T-helper 1 cell (primary cell): ENCODE measurements at regions not wholly inside any gene's neighbourhood (a gene's known extent, or its start where the extent isn't known, plus 50 kb on each side); places are given as distances from the start of the nearest gene placed in this dataset.
"Not testable (repeated sequence)": the region's sequence is repeated elsewhere in the genome, so short reads cannot be mapped to it uniquely, and the experiment has no call there.

Experiments
- DNase-seq, 5 donors: peaks; one replicate each; pipeline ENCODE4 v3.0.0-alpha.2; 2012 to 2020

DNA sequence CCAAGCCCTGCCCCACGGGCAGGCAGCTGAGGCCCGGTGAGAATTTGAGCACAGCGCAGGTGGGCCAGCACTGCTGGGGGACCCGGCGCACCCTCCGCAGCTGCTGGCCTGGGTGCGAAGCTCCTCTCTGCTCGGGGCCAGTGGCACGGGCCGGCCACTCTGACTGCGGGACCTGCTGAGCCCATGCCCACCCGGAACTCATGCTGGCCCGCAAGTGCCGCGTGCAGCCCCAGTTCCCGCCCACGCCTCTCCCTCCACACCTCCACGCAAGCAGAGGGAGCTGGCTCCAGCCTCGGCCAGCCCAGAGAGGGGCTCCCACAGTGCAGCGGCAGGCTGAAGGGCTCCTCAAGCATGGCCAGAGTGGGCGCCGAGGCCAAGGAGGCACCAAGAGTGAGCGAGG, 190.1 kb upstream of the IGFBP7 start:
- not testable (repeated sequence) for DNase-seq

DNA sequence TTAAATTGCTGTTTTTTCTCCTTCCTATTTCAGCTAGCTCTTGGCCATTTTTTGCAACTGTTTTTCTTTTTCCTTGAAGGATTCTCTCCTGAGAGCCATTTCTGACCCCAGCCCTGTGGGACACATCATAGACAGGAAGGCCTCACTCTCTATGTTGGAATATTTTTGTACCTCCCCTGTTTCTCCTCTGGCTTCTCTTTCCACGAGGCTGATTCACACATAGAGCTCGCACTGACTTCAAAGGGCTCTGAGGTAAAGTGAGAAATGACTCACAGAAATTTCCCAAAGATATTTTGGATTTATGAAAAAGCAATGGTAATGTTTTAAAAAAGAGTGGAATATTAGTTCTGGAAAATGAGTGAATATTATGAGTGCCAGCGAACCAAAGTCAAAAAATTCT, 181.7 kb upstream of the IGFBP7 start:
- DNase-seq: no peak

DNA sequence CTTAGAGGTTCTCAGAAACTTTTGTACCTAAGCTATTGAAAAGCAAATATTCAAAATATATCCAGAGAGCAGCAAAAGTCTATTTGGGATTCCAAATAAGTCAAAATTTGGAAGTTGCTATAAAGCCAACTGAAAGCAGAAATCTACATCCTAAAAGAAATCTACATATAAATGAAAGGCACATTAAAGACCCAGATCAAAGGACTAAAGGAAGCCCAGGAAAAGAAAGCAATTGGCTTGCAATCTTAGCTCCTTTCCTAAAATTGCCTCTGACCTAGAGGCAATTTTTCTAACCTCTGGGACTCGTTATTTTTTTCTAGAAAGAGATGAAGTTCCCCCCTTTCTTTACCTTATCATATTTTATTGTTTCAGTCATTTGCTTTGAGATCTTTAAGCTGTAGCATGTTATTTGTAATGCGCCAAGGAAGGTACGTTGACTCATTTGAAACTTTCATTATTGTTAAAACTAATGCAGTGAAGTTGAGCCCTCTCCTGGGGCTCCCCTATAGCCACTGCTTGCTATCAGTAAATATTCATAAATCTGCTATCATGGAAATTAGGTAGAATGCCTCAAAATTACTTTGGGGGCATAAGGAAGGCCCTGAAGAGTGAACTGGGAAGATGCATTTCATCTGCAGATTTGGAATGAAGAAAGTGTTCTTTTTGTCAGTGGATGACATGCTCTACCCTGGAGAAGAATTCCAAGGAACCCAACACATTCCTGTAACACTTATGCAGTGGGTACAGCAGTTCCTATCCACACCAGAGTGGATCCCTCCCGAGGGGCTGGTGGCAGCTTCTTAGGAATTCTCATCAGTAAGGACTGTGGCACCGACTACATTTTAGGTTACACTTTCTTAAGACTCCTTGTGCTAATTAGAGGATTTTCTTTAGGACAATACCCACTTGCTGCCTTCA, 177.8 kb upstream of the IGFBP7 start:
- DNase-seq: no peak

DNA sequence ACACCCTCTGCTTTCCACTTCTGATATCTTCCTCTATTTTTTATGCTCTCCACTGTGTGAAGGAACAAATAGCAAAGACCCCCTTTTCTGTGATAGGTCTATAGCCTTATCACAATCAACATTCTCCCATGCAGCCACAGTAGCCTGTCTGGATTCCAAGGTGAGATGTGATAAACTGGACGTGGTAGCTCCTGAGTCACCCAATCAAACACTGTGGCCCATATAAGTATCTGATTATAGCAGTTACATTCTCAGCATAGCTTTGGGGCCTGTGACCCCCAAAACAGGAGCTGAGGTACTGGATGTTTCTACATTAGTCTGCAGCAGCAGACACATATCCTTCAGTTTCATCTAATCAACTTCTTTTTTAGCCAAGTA, 172.7 kb upstream of the IGFBP7 start:
- no peak for DNase-seq

DNA sequence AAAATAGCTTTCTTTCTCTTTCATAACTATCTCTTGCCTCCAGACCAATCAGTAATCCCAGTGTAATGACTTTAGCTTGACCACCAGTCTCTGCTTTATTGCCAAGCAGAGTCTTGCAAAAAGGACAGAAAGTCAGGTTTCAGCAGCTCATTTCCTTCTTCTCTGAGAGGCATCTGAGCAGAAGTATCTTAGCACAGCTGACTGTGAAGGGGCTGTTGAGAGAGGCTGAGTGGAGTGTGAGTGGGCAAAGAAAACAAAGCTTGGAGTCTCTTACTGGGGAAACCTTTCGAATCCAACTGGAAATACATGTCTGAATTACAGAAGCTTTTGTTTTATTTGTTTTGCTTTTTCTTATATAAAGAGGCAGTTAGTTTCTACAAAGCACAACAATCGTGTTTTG, 170.3 kb upstream of the IGFBP7 start:
- DNase-seq: no peak

DNA sequence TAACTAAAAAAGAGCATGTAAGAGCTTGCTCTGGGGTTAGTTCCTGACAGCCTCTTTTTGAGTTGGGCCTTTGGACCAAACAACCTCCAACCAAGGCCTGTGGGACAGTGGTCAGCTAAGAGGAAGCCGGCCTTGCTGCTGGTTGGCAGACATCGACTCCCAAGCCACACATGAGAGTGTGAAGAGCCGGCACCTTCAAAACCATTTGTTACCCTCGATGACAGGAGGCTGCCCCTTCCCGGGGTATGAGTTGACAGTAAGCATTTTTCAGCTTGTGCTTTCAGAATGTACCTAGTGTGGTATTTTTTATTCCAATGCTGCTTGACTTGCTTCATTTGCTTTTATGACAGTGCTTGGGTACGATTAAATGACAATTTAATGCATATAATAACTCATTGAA, 168.6 kb upstream of the IGFBP7 start:
- DNase-seq: no peak

DNA sequence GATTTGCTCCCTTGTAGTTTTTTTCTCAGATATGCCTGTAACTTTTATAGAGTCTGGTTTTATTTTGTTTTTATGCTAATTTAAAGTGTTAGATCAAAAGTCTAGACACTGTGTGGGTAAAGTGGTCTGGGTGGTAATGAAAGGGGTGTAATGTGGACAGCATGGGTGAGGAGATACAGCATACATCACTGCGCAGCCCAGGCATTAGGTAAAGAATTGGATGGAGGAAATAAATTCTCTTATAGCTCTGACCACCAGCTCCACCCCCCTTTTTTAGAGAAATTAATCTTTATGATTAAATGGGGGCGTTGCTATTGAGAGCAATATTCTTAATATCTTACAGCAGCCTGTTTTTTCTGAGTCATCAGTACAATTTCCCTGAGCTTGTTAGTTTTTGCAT, 163.9 kb upstream of the IGFBP7 start:
- no peak for DNase-seq

DNA sequence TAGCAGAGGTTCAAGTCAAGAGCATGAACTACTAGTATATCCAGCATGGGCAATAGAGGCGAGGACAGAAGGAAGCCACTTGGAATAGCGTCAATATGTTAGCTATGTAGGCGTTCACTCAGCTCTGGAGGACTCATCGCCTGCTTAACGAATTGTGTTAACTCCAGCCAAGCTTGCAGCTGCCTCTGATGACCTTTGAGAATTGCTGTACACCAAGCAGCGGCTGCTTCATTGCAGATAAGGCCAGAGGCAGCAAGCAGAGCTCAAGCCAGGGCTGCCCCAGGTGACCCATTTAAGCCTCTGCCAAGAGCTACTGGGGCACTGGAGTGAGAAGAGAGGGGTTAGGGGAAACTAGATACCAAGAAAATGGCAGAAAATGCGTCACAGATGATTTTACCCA, 160.2 kb upstream of the IGFBP7 start:
- no peak for DNase-seq

DNA sequence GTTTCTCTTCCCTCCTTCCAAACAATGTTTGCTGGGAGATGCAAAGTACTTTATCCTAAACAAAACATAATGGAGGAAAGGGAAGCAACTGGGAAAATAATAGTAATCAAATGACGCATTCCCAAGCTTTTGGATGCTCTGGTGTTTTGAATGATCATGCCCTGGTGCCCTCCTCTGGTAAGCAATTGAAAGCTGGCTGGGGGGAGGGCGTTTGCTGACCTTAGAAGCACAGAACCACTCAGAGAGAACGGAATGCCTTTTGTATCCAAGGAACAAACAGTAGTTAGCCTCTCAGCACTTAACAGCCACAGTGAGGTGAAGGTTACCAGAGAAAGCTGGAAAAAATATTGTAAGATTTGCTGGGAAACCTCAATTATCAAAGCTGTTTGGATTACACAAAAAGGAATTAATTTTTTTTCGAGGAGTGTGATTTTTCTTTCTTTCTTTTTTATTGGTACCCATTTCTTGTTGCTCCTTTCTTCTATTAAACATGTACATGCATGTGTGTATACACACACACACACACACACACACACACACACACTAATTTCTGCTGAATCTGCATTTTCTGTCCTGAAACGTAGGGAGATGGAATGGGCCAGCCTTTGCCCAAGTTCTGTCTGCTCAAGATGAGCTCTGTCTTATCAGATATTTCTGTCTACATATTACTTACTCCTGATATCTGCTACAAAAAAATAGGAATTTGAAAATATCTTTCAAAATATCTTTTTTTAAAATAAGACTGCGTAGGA, 155.8 kb upstream of the IGFBP7 start:
- no peak for DNase-seq

DNA sequence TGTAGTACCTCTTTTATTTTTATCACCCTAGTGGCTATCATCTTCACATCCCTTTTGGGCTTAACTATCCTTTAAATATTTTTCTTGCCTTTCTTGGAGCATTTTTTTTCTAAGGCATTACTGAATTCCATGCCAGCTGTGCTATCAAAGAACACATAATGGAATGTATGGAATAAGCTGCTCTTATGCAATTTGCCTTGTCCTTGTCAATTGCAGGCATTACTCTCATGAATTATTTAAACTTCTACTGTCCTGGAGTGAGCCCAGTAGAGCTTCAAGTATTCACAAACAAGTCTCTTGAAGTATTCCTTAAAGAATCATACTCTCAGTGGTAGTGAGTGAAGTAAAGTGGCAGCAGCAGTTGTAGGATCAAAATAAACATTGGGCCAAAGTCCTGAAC, 144.6 kb upstream of the IGFBP7 start:
- no peak for DNase-seq

DNA sequence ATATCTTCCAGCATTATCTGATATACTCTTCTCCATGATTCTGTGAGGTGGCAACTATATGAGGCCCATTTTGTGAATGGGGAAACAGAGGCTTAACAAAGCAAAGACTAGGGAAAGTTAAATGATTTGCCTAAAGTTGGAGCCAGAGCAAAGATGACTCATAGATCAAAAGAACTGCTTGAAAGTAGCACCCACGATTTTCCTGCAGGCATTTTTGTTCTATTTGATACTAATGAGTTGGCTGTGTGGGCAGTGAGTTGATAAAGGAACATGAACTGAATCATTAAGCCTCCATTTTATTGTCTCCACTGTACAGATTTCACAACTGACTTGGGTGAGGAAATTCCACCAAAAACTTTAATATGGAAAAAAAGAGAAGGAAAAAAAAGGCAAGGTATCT, 138.9 kb upstream of the IGFBP7 start:
- no peak for DNase-seq

DNA sequence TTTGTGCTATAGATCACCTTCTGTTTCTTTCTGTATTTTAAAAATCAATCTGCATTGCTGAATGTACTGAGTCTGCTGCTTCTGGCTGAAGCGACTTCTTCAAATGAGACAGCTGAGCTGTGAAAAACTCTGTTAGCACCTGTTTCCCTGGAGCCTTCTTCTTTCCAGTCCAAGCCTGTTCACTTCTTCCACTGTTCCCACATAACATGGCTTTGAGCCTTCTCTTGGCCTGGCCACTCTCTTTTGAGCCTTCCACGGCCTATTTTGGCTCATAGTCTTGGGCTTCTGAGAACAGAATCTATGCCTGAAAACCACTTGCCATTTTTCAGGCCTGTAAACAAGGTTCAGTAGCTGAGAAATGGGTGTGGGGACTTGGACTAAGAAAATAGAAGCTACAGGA, 132.9 kb upstream of the IGFBP7 start:
- DNase-seq: no peak

DNA sequence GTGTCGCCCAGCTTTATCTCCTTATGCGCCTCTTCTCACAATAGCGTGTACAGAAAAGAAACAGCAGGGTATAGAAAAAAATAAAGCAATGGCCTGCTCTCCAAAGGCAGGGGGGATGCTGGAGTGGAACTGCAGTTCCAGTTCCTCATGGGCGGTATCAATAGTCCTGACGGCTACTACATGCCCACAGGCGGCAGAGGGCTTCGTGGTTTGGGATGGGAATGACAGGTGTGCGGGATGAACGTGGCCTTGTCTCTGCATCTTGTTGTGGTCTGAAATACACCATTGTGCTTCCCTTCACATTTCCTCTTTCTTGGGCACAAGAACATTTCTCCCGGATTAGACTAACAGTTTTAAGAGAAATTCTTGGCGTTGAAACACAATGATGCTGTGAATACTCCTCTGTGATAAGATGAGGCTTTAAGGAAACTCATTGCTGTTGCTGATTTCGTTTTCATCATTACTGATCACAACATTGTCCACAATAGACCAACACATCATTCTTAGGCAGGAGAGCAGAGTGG, 124.1 kb upstream of the IGFBP7 start:
- no peak for DNase-seq

DNA sequence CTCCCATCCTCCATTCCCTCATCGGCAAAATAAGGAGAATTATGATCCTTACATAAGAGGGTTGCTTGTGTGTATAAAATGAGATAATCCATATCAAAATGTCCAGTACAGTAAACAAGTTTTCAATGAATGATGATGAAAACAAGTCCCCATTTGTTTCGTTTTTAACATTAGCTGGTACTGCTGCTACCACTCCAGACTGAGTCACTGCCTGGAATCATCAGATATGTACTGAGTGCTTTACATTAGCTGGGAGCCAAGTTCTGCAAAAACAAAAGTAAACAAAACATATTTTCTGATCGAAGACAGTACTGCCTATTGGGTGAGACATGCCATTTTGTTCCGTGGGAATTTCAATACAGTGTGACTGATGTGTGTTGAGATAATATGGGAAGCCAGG, 123.2 kb upstream of the IGFBP7 start:
- no peak for DNase-seq

DNA sequence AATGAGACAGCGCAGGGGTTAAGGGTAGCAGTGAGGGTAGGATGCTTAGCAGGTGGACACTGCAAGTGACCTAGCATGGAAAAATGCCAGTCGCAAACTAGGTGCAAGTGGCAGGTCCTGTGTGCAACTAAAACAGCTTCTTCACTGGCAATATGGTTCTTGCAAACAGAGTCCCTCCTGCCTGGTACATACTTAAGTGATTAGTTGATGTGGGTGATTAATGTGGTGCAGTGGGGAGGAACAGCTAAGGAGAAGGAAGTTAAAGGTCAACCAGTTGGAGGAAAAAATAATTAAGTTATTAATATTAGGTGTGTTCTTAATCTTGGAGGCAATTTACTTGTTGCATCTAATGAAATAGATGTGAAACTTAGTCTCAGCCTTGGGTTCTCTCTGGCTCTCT, 121.6 kb upstream of the IGFBP7 start:
- DNase-seq: no peak

DNA sequence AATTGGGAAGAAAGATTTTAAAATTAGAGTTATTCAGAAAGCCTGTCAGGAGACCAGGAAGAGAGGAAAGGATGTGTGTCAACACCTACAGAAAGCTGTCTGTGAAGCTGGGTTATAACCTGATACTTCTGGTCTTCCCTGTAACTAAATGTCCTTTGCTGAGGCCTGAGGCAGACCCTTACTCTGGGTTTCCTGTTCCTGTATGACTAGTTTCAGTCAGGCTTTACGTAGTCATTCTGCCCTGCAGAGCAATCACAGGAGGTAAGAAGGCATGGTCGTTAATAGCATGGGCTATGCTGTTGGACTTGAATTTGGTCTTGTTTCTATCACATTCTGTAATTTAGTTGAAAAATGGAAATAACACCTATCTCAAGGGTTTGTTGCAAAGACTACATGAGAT, 110.5 kb upstream of the IGFBP7 start:
- no peak for DNase-seq

DNA sequence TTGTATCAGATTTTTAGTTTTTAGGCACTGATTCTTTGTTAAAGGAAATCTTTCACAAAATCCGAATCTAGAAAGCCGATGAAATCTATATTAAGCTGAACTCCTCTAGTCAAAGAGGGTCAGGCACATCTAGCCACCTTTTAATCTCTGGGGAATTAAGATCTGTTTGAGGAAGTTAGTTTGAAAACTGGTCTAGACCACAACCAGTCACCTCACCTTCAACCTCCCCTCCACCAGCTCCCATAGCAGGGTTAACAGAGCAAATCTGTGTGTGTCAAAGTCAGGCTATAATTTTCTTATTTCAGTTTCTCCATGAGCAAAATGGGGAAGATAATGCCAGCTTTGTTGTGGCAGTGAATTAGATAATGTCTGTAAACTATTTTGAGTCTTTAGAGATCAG, 110.0 kb upstream of the IGFBP7 start:
- DNase-seq: no peak

DNA sequence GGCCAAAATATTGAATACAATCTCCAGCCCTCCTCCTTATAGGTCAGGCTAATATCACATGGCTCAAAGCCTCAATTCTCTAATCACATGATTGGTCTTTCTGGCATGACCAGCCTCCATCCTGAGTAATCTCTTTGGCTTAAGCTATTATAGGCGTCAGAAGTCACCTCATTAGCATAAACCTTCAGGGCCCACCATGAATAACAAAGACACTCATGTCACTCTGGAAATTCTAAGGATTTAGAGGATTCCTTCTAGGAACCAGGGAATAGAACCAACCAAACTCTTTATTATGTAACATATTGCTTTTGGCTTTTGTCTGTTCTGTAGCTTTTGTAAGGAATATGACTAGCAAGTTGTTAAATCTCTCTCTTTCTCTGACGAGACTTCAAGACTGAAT, 109.2 kb upstream of the IGFBP7 start:
- DNase-seq: no peak

DNA sequence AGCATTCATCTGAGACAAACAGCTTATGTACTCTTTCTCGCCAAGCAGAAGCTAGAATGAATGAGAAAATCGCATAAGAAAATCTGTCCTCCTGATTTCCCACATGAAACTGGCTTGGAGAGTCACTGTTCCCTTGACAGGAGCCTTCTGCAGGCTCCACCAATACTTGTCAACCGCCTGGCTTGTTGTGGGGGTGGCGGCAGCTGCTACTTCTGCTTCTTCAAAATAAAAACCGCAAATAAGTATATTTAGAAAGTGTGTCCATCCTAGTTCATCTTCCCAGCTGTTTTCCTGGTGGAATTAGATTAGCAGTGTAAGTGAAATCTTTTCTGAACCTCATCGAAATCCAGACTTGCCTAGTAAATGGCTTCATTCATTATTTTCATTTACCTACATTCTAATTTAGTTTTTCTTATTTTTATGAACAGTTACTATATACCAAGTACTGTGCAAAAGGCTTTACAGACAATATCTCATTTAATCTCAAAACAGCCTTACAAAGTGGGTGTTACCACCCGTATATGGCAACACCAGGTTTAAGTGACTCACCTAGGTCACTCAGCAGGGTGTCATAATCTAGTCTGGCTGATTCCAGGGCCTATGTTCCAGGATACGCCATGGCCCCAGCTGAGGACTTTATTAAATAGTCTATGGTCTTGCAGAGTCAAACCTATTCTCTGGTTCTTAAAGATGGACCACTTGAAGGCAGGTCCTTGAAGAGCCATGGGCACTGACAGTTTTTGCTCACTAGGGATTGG, 104.6 kb upstream of the IGFBP7 start:
- DNase-seq: no peak

DNA sequence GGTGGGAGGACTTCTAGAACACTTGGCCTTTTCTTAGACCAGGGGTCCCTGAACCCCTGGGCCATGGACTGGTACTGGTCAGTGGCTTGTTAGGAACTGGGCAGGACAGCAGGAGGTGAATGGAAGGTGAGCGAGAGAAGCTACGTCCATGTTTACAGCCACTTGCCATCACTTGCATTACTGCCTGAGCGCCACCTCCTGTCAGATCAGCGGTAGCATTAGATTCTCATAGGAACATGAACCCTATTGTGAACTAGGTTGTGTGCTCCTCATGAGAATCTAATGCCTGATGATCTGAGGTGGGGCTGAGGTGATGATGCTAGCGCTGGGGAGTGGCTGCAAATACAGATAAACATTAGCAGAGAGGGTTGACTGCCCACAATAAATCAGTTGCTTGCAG, 100.9 kb upstream of the IGFBP7 start:
- no peak for DNase-seq

DNA sequence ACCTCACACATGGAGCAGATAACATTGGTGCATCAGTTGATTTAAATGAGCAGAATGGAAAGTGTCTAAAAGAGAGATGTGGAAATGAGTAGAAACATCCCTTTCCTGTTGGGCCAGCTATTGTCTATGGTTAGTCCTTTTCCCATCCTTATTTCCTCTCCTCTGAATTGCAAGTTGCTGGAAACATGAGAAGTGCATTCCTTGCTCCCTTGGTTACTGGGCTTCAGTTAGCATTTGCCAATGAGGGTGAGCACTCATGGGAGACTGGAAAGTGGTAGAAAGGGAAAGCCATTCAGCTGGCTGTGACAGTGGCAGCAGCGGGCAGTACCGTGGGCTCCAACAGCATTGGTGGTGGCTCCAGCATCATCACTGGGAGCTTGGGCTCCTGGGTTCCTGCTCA, 96.0 kb upstream of the IGFBP7 start:
- DNase-seq: no peak

DNA sequence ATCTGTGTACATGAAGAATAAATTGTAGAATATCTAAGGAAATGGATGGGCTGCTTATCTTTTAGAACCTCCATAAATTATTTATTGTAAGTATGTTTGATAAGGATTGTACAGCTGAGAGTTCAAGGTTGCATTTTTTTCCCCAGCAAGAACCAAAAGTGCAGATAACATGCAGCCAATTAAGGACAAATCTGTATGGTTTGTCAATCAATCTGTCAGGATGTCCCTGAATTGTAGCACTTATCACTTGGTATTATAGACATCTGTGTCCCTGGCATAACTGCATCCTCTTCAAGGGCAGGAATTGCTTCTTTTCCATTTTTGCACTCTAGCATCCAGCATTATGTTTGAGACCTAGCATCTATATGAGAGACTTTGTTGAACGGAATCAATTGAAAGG, 95.4 kb upstream of the IGFBP7 start:
- DNase-seq: no peak

DNA sequence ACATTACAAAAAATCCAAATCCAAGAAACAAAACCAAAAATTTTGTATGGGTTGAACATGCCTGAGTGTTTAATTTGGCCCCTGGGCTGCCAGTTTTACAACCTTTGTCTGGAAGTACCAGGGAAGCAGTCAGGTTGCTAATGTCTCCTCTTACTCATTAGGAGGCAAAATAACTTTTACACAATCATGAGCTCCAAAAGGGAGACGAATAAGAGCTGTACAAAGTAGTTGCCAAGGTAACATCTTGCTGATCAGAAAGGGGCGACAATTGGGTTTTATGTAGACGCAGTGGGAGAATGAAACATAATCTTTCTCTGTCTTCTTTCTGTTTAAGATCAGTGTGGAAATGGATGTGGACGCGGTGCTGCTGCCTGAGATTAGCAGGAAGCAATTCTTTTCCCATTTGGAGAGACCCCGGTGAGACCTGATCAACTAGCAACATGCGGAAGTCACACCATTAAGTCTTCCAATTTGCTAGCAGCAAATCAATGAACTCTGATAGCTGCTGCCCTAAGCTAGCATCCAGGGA, 90.7 kb upstream of the IGFBP7 start:
- DNase-seq: no peak
